HG02981 (cell line): ENCODE measurements at regions not wholly inside any gene's neighbourhood (a gene's known extent, or its start where the extent isn't known, plus 50 kb on each side); places are given as distances from the start of the nearest gene placed in this dataset.
"Not testable (repeated sequence)": the region's sequence is repeated elsewhere in the genome, so short reads cannot be mapped to it uniquely, and the experiment has no call there.

Experiments
- ATAC-seq: cut with Tn5 transposase; IDR thresholded peaks from one replicate; pipeline ENCODE4 v1.9.1; 2021; ENCODE audit warnings: mild to moderate bottlenecking, moderate library complexity; ENCODE audit not compliant: unreplicated experiment

GRCh38 chr9:79390781-79391770 is 180.7 kb upstream of the TLE4 start:
- ATAC-seq: no peak

DNA sequence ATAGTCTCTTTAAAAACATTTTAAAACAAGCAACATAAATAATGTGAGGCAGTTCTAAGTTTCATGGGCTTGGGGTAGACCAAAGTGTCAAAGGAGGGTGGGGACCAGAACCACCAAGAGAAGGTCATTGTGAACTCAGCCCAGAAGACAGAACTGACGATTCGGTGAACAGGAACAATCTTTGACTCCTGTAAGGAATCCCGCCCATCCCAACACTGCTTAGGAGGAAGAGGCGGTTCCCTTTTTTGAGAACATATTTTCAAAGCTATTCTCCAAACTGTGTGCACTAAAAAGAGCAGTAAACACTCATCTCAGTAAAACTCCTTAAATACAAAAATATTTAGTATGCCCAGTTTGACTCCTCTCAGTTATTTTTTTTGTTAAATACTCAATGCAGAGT is 176.5 kb upstream of the TLE4 start:
- no peak for ATAC-seq

DNA sequence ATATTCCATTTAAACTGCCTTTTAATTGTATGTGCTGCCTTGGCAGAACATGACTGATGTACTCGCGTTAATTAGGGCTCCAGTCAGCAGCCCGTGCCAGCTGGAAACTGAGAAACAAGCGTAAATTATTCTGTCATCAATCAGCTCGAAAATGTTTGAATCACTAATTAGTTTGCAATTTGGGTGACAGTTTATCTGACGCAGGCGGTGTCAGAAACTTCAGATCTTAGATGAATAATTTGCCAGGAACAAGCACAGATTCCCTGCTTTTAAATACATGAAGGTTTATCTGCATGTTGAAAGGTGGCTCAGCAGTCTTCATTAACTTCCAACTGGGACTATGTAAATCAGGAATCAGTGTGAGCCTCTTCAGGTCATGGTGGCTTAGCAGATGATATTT is 176.0 kb upstream of the TLE4 start:
- ATAC-seq: no peak

DNA sequence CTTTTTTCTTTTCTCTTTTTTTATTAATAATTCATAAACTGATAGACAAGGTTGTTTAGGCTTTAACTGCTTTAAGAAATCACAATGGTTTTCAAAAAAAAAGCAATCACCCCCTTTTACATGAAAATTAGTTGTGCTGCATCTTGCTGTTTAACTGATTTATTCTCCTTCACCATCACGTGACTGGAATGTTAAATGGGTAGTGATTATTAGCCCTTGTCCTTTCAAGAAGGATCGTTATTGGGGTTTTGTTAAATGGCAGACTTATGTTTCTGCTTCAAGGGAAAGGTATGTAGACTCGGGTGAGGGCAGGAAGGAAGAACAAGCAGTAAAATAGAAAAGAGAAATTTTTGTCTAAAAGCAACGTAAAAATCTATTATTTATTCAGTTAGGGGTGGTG is 175.6 kb upstream of the TLE4 start:
- no peak for ATAC-seq

DNA sequence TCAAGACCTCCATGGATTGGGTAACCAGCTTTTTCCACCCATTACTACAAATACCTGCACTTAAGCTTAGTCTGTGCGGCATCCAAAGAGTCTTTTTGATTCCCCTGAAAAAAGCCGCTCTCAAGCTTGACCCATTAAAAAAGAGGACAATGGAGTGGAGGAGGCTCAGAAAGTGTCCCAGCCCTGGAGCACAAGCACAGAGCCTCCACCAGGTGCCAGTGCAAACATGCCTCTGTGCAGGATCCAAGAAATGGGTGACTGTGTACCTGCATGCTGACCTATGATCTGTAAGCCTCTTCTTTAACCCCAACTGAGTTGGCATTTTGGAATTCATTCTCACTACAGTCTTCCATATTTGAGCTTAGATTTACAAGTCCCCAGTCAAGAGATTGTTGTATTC is 168.3 kb upstream of the TLE4 start:
- ATAC-seq: no peak

- ATAC-seq: no peak
These were observed 163.6 kb upstream of the TLE4 start for GRCh38 chr9:79408200-79408599.

- ATAC-seq: peak; percentile 63
These were observed 163.1 kb upstream of the TLE4 start for GRCh38 chr9:79408617-79409016.

- no peak for ATAC-seq
These were observed 162.5 kb upstream of the TLE4 start for GRCh38 chr9:79409182-79409823.

DNA sequence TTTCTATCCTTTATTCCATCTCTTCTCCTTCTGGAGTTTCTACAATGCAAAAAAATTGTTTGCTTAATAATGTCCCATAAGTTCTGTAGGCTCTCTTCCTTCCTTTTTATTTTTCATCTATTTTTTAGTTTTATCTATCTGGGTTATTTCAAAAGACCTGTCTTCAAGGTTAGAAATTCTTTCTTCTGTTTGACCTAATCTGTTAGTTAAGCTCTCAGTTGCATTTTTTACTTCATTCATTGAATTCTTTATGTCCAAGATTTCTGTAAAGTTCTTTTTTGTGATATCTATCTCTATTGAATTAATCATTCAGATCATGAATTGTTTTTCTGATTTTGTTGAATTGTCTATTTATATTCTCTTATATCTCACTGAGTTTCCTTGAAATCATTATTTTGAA is 145.9 kb upstream of the TLE4 start:
- no peak for ATAC-seq

- ATAC-seq: no peak
These were observed 143.3 kb upstream of the TLE4 start for GRCh38 chr9:79428422-79428821.

DNA sequence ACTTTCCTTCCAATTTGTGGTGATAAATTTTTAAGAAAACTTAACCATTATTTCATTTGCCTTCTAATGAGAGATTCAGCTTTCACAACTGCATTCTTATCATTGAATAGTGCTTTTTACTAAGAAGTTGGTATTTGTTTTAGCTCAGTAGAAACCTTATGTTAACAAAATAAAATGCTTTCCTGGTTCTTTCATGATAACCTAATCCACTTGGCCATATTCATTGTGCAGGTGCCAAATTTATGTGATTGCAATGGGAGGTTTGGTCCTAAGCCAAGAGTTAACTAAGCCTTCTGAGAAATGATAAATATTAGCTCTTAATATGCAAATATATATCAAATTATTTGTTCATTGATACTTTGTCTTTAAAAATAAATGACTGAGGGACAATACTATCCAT is 141.1 kb upstream of the TLE4 start:
- ATAC-seq: no peak

- ATAC-seq: no peak
These were observed 140.6 kb upstream of the TLE4 start for GRCh38 chr9:79431019-79431679.

GRCh38 chr9:79432485-79432884 is 139.3 kb upstream of the TLE4 start:
- ATAC-seq: no peak

- no peak for ATAC-seq
These were observed 138.1 kb upstream of the TLE4 start for GRCh38 chr9:79433703-79434102.

GRCh38 chr9:79439221-79439620 is 132.5 kb upstream of the TLE4 start:
- not testable (repeated sequence) for ATAC-seq

DNA sequence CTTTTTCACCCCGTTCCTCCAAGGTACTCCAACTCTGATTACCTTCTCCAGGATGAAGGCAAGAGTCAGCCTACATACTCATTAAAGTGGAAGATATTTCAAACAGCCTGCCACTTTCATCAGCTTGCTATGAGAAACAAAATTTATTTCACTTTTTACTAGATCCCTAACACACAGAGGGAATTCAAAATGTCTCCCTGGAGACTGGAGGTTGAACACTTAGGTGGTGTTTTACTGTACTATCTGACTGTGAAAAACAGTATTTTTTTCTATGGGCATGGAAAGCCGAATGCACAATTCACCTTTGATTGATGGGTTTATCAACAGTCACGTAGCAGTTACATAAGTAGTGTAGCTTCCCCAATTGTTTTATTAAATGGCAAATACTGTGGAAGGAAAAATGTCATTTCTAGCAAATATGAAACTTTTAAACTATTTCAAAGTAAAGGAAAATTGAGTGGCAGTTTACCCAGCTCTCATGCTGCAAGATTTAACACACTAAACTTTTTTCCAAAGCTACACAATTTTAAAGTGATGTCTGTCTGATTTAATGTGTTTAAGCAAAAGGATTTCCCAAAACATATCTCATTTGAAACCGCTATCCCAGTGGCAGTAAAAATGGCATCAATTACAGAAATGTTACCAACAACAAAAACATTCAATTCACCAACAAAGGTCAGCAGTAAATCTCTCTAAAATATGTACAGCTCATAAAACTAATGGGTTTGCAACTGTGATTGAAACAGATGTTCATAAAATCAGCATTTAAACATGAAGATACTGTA is 125.0 kb upstream of the TLE4 start:
- no peak for ATAC-seq

- ATAC-seq: no peak
These were observed 124.5 kb upstream of the TLE4 start for GRCh38 chr9:79447308-79447605.

GRCh38 chr9:79447762-79448161 is 124.0 kb upstream of the TLE4 start:
- ATAC-seq: no peak

DNA sequence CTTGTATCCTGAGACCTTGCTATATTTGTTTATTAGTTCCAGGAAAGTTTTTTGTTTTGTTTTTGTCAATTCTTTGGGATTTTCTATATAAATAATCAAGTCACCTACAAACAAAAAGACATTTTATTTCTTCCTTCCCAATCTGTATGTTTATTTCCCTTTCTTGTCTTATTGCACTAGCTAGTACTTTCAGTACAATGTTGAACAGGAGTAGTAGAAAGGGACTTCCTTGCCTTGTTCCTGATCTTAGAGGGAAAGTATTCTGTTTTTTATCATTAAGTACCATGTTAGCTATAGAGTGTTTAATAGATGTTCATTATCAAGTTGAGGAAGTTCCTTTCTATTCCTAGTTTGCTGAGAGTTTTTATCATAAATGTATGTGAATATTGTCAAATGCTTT is 119.5 kb upstream of the TLE4 start:
- ATAC-seq: no peak

DNA sequence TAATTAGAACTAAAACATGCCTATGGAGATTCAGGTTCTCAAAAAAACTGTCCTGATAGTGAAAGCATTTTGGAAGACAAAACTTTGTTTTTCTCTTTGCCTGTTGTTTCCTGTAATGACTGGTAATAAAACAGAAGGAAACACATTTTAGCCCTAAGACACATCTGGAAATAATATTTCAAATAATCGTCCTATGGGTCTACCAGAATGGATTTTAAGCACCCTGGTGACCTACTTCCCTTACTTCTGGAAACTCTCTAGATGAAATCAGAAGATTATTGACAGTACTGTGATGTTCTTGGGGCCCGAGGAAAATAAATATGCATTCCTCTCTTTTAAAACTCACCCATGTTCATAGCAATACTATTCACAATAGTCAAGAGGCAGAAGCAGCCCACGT is 110.1 kb upstream of the TLE4 start:
- ATAC-seq: no peak

DNA sequence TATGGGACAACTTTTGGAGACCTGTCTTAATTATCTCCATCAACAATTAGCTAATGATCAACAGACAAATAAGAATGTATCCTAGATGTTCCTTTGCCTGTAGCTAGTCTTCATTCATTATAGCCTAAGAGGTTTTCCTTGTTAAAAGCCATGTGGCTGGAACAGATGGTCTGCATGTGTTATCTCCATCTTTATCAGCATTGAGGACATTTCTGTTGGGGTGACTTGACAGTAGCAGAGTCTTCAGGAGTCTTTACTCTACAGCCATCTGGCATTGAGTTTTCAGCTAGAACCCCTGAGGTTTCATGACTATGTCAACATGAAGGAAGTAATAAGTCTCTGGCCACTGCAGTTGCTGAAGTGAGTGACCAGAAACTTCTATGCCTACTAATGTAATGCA is 106.6 kb upstream of the TLE4 start:
- no peak for ATAC-seq
